ENCODE measurements at regions not wholly inside any gene's neighbourhood (a gene's known extent, or its start where the extent isn't known, plus 50 kb on each side); places are given as distances from the start of the nearest gene placed in this dataset.

DNA sequence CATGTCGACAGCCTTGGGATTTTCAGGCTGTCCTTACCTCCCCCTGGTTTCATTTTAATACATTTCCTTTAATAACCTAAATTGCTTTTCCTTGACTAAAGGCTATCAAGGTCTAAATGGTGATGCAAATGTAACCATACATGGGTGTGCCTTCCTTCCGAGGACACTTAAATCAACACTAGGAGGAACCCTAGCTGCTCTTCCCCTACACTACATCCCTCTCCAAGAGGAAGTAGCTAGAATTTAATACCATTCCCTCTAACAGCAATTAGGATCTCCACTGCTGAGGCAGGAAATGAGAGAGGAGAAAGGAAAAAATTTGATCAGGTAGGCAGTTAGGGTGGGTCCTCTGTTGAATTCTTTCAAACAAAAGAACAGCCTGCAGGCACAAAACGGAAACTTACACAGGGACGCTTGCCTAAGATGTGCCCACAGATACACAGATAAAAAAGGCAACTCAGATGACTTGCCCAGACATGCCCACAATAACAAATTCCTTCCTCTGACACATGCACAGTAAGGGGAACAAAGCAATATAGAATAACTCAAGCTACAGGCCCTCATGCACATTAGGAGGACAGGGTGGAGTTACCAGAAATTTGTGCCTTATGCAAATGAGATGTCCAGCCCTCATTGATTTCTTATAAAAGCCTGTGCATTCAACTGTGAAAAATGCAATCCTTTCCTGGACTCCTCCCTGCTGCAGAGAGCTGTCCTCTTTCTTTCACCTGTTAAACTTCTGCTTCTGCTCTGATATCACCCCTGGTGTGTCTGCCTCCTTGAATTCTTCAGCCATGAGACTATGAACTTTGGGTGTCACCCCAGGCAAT is 1024.4 kb upstream of the CADM2 start:
- peak overlapping the region; percentile 21 for H3K4me3 Mint-ChIP-seq
- no peak for TF ChIP-seq CTCF (IDR thresholded peaks at IDR 0.05)
- peak overlapping the region; percentile 85 for H3K27ac Mint-ChIP-seq
- H3K27me3 Mint-ChIP-seq (ENCODE audit: insufficient read depth) = no peaks in the 10 kb centered on the region
- peaks cover 49% of the 10 kb centered on the region for H3K9me3 Mint-ChIP-seq
- DNase-seq = peak; percentile 55
- peaks cover 10% of the 10 kb centered on the region for H3K36me3 Mint-ChIP-seq (ENCODE audit: low read depth)
- H3K4me1 Mint-ChIP-seq (ENCODE audit: low read depth) = peaks cover 16% of the 10 kb centered on the region

DNA sequence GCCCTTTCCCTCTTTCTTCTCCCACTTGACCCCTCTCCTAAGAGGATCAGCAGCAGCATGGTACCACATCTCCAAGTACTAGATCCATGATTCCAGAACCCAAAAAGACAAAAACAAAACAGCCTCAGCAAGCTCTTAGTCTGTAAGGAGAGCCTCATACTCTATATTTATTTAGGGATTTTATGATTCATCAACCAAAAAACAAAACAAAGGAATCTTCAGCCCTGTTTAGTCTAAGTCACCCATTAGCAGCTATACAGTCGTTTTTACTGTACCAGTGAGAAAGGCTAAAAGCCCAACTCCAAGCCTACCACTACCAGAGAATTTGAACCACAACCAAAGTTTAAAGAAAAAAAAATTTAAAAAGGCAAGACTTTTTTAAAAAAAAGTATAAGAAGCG is 1020.3 kb upstream of the CADM2 start:
- DNase-seq = no peak
- H3K4me3 Mint-ChIP-seq = no peak overlapping the region
- TF ChIP-seq CTCF (IDR thresholded peaks at IDR 0.05) = no peak
- H3K9me3 Mint-ChIP-seq = peaks cover 27% of the 10 kb centered on the region
- no peak overlapping the region for H3K27ac Mint-ChIP-seq
- no peaks in the 10 kb centered on the region for H3K36me3 Mint-ChIP-seq (ENCODE audit: low read depth)
- H3K4me1 Mint-ChIP-seq (ENCODE audit: low read depth) = peaks cover 16% of the 10 kb centered on the region
- no peaks in the 10 kb centered on the region for H3K27me3 Mint-ChIP-seq (ENCODE audit: insufficient read depth)

DNA sequence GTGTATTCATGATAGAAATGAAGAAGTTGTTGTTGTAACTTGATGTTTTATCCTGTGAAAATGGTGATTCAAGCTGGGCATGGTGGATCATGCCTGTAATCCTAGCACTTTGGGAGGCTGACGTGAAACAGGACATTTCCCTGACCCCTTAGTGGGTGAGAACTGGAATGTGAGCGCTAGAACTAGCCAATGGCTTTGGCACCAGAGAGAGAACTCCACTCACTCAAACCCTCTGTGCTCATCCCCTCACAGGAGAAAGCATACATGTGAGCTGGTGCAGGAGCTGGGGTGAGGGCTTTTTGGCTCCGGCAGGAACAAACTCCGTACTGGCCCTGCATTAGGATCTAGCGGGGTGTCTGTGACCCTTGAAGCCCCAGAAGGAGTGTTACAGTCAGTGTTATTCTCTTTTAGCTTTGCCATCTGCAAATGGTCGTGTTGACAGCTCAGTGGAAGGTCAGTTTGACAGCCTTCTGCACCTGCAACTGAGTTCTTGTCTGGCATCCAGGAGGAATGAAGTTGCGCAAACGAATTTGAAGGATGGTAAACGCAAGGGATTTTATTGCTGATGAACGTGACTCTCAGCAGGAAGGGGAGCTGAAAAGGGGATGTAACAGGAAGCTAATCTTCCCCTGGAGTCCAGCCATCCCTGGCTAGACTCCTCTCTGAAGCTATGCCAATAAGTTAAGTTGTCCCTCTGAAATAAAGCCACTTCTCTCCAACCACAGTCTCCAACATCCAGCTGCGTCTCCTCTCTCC is 1016.6 kb upstream of the CADM2 start:
- no peaks in the 10 kb centered on the region for H3K36me3 Mint-ChIP-seq (ENCODE audit: low read depth)
- H3K9me3 Mint-ChIP-seq = peaks cover 7% of the 10 kb centered on the region; the same call in 1 of the 2 replicates
- TF ChIP-seq CTCF (IDR thresholded peaks at IDR 0.05) = no peak
- no peak overlapping the region for H3K27ac Mint-ChIP-seq
- DNase-seq = no peak
- H3K4me1 Mint-ChIP-seq (ENCODE audit: low read depth) = no peaks in the 10 kb centered on the region
- H3K4me3 Mint-ChIP-seq = no peak overlapping the region
- no peaks in the 10 kb centered on the region for H3K27me3 Mint-ChIP-seq (ENCODE audit: insufficient read depth)

DNA sequence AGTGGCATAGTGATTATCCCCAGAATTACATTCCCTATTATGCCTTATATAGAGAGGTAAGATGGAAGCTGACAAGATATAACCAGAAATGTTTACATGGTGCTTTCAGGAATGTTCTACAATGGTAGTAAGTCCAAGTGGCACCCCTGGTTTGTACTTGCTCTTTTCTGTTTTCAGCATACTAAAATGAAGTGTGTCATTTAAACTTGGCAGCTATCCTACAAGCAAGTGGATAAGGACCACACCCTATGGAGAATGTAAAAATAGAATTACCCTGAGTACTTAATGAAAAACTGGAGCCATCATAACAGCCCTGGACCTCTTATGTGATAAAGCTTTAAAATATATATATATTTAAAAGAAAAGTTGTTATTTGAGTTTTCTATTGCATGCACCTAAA is 1012.7 kb upstream of the CADM2 start:
- peaks cover 8% of the 10 kb centered on the region for H3K9me3 Mint-ChIP-seq
- H3K4me3 Mint-ChIP-seq = no peak overlapping the region
- TF ChIP-seq CTCF (IDR thresholded peaks at IDR 0.05) = no peak
- H3K4me1 Mint-ChIP-seq (ENCODE audit: low read depth) = no peaks in the 10 kb centered on the region
- DNase-seq = no peak
- H3K27me3 Mint-ChIP-seq (ENCODE audit: insufficient read depth) = no peaks in the 10 kb centered on the region
- no peaks in the 10 kb centered on the region for H3K36me3 Mint-ChIP-seq (ENCODE audit: low read depth)
- no peak overlapping the region for H3K27ac Mint-ChIP-seq

GRCh38 chr3:83946554-83946953 is 1012.2 kb upstream of the CADM2 start:
- H3K27ac Mint-ChIP-seq = no peak overlapping the region
- H3K36me3 Mint-ChIP-seq (ENCODE audit: low read depth) = no peaks in the 10 kb centered on the region
- TF ChIP-seq CTCF (IDR thresholded peaks at IDR 0.05) = no peak
- H3K4me1 Mint-ChIP-seq (ENCODE audit: low read depth) = no peaks in the 10 kb centered on the region
- no peak for DNase-seq
- peaks cover 8% of the 10 kb centered on the region for H3K9me3 Mint-ChIP-seq
- no peaks in the 10 kb centered on the region for H3K27me3 Mint-ChIP-seq (ENCODE audit: insufficient read depth)
- no peak overlapping the region for H3K4me3 Mint-ChIP-seq
